HEK293 (cell line): ENCODE measurements at regions not wholly inside any gene's neighbourhood (a gene's known extent, or its start where the extent isn't known, plus 50 kb on each side); places are given as distances from the start of the nearest gene placed in this dataset.

Experiments
- CTCF ChIA-PET: fragments of 350-600 bp; formaldehyde crosslinking; extraction: SDS; loops from one replicate; lab custom pipeline; 2021; ENCODE audit warnings: antibody characterized with exemption; lab: Yijun Ruan, JAX
- POLR2A ChIA-PET: fragments of 300-600 bp; formaldehyde crosslinking; extraction: SDS; loops from one replicate; lab custom pipeline; 2020; ENCODE audit warnings: antibody characterized with exemption, inconsistent platforms; lab: Yijun Ruan, JAX
- H3K27ac ChIP-seq: fragments of 200-500 bp; sonication (Bioruptor generic); 2 replicates; pipeline ENCODE4 v1.5.1; 2014; ENCODE audit warnings: low read depth, low read length, control low read depth, inconsistent platforms; ENCODE audit errors: extremely low read depth
- H3K36me3 ChIP-seq, 2 experiments: fragments of 200-500 bp in 1 of 2; sonication (Bioruptor generic) in 1 of 2; 1 replicate in 1 of 2; 2 replicates in 1 of 2; pipeline ENCODE4 v1.5.1; 2014 to 2017; ENCODE audit warnings: inconsistent platforms in 2 of 2, low read length in 2 of 2; ENCODE audit not compliant: control insufficient read depth in 2 of 2, insufficient read depth in 1 of 2
- H3K4me1 ChIP-seq: fragments of 200-500 bp; sonication (Bioruptor generic); 2 replicates; pipeline ENCODE4 v1.5.1; 2014; ENCODE audit warnings: mild to moderate bottlenecking, low read length, inconsistent platforms; ENCODE audit not compliant: control insufficient read depth, insufficient read depth
- H3K4me3 ChIP-seq: 2 replicates; pipeline ENCODE4 v1.5.1; 2011; ENCODE audit warnings: low read depth, mild to moderate bottlenecking, control low read depth, low read length, moderate library complexity
- H3K9me3 ChIP-seq: fragments of 200-500 bp; sonication (Bioruptor generic); 2 replicates; pipeline ENCODE4 v1.5.1; 2014; ENCODE audit warnings: low read depth, low read length, inconsistent platforms; ENCODE audit not compliant: control insufficient read depth, insufficient read depth
- FEZF1 ChIP-seq: fragments of 450-650 bp; formaldehyde crosslinking; IDR thresholded peaks from 2 replicates; pipeline ENCODE4 v1.5.1; 2016; ENCODE audit warnings: missing biosample characterization, missing genetic modification characterization
- KLF16 ChIP-seq: fragments of 450-650 bp; formaldehyde crosslinking; IDR thresholded peaks from 2 replicates; pipeline ENCODE4 v1.5.1; 2017; ENCODE audit warnings: missing biosample characterization, missing genetic modification characterization
- SCRT2 ChIP-seq: fragments of 450-650 bp; formaldehyde crosslinking; IDR thresholded peaks from 2 replicates; pipeline ENCODE4 v1.5.1; 2016; ENCODE audit warnings: missing biosample characterization, missing genetic modification characterization
- ZFHX2 ChIP-seq: fragments of 450-650 bp; formaldehyde crosslinking; conservative IDR thresholded peaks from 2 replicates; pipeline ENCODE4 v1.5.1; 2016; ENCODE audit warnings: missing biosample characterization, missing genetic modification characterization
- ZNF121 ChIP-seq: fragments of 450-650 bp; formaldehyde crosslinking; IDR thresholded peaks from 2 replicates; pipeline ENCODE4 v1.5.1; 2016; ENCODE audit warnings: missing biosample characterization, missing genetic modification characterization
- ZNF132 ChIP-seq: fragments of 450-650 bp; formaldehyde crosslinking; IDR thresholded peaks from 2 replicates; pipeline ENCODE4 v1.5.1; 2017; ENCODE audit warnings: missing biosample characterization, missing genetic modification characterization, borderline replicate concordance
- ZNF155 ChIP-seq: fragments of 450-650 bp; formaldehyde crosslinking; IDR thresholded peaks from 2 replicates; pipeline ENCODE4 v1.5.1; 2016; ENCODE audit warnings: missing biosample characterization, missing genetic modification characterization
- ZNF184 ChIP-seq: fragments of 450-650 bp; IDR thresholded peaks from 2 replicates; pipeline ENCODE4 v1.5.1; 2018; ENCODE audit warnings: missing biosample characterization, mild to moderate bottlenecking, missing genetic modification characterization
- ZNF274 ChIP-seq, 2 experiments: fragments of 200-500 bp in 1 of 2; fragments of 450-650 bp in 1 of 2; sonication (Bioruptor generic) in 1 of 2; formaldehyde crosslinking in 1 of 2; IDR thresholded peaks; 2 replicates each; pipeline versions ENCODE4 v1.5.1 to v1.6.1; 2014 to 2016; ENCODE audit warnings: borderline replicate concordance in 1 of 2, inconsistent platforms in 1 of 2, low read length in 1 of 2, missing biosample characterization in 1 of 2, missing genetic modification characterization in 1 of 2
- ZNF423 ChIP-seq: fragments of 450-650 bp; formaldehyde crosslinking; IDR thresholded peaks from 2 replicates; pipeline ENCODE4 v1.5.1; 2016; ENCODE audit warnings: missing biosample characterization, missing genetic modification characterization
- ZNF501 ChIP-seq: fragments of 450-650 bp; formaldehyde crosslinking; IDR thresholded peaks from 2 replicates; pipeline ENCODE4 v1.5.1; 2016; ENCODE audit warnings: missing biosample characterization, missing genetic modification characterization
- ZNF560 ChIP-seq: fragments of 450-650 bp; formaldehyde crosslinking; IDR thresholded peaks from 2 replicates; pipeline ENCODE4 v1.5.1; 2017; ENCODE audit warnings: missing biosample characterization, missing genetic modification characterization, borderline replicate concordance
- ZNF660 ChIP-seq: fragments of 450-650 bp; IDR thresholded peaks from 2 replicates; pipeline ENCODE4 v1.5.1; 2018; ENCODE audit warnings: missing biosample characterization, mild to moderate bottlenecking, missing genetic modification characterization
- ZNF664 ChIP-seq: fragments of 450-650 bp; formaldehyde crosslinking; IDR thresholded peaks from 2 replicates; pipeline ENCODE4 v1.5.1; 2016; ENCODE audit warnings: missing biosample characterization, missing genetic modification characterization
- ZNF76 ChIP-seq: fragments of 450-650 bp; formaldehyde crosslinking; IDR thresholded peaks from 2 replicates; pipeline ENCODE4; 2016; ENCODE audit warnings: low read depth, missing biosample characterization, missing genetic modification characterization, borderline replicate concordance
- TF ChIP-seq, protein P1 (sequence below): fragments of 450-650 bp; formaldehyde crosslinking; IDR thresholded peaks from 2 replicates; pipeline ENCODE4 v1.5.1; 2016; ENCODE audit warnings: missing biosample characterization, missing genetic modification characterization
- TF ChIP-seq, protein P2 (sequence below): fragments of 450-650 bp; formaldehyde crosslinking; IDR thresholded peaks from 2 replicates; pipeline ENCODE4 v1.5.1; 2016; ENCODE audit warnings: missing biosample characterization, missing genetic modification characterization
- TF ChIP-seq, protein P3 (sequence below): fragments of 450-650 bp; formaldehyde crosslinking; IDR thresholded peaks from 2 replicates; pipeline ENCODE4 v1.5.1; 2016; ENCODE audit warnings: missing biosample characterization, missing genetic modification characterization
- TF ChIP-seq, protein P4 (sequence below): fragments of 450-650 bp; formaldehyde crosslinking; IDR thresholded peaks from 2 replicates; pipeline ENCODE4 v1.5.1; 2017; ENCODE audit warnings: missing biosample characterization, mild to moderate bottlenecking, missing genetic modification characterization, moderate library complexity
- TF ChIP-seq, protein P5 (sequence below): fragments of 450-650 bp; formaldehyde crosslinking; optimal IDR thresholded peaks from 2 replicates; pipeline ENCODE3; 2016; ENCODE audit warnings: missing biosample characterization, mild to moderate bottlenecking, missing genetic modification characterization

DNA sequence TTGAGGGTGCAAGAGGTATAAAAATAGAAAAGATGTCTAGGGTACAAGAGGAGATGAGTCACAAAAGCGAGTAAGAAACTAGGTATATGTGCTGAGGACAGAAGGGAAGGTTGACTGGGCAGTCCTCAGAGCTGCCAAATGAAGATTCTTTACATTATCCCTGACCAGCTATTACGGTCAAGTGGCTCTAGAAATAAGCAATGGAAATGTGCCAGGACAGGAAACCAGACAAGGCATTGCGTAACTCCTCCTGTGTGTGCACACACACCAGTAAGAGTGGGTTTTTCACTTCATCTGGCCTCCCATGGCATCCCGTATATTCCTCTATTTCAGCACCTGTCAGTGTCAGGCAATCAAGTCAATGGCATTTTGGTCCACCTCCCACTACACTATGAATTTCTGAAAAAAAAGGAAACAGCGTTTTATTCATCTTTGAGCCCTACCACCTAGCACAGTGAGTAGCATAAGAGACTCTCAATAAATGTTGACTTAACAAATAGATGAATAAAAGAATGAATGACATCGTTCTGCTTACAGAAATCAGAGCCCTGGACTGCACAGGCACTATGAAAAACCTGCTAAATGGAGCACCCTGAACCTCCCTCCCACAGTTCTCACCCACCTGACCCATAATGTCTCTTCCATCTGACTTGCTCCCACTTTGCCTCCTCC, 62.6 kb upstream of the KLF3 start (continued):
- peak; percentile 31; the same call in 1 of the 2 replicates for TF ChIP-seq ZNF501 (tag by site-specific recombination)
- no peak for TF ChIP-seq KLF16
- TF ChIP-seq ZNF184 (tag by site-specific recombination) = peak; percentile 21; the same call in 1 of the 2 replicates
- TF ChIP-seq, protein P1, sequence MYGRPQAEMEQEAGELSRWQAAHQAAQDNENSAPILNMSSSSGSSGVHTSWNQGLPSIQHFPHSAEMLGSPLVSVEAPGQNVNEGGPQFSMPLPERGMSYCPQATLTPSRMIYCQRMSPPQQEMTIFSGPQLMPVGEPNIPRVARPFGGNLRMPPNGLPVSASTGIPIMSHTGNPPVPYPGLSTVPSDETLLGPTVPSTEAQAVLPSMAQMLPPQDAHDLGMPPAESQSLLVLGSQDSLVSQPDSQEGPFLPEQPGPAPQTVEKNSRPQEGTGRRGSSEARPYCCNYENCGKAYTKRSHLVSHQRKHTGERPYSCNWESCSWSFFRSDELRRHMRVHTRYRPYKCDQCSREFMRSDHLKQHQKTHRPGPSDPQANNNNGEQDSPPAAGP (tag by site-specific recombination) = no peak
- TF ChIP-seq ZNF560 (tag by site-specific recombination) = no peak
- TF ChIP-seq, protein P2, sequence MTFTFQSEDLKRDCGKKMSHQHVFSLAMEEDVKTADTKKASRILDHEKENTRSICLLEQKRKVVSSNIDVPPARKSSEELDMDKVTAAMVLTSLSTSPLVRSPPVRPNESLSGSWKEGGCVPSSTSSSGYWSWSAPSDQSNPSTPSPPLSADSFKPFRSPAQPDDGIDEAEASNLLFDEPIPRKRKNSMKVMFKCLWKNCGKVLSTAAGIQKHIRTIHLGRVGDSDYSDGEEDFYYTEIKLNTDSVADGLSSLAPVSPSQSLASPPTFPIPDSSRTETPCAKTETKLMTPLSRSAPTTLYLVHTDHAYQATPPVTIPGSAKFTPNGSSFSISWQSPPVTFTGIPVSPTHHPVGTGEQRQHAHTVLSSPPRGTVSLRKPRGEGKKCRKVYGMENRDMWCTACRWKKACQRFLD = no peak
- no peak for TF ChIP-seq ZNF132
- no peak for TF ChIP-seq ZNF121 (tag by site-specific recombination)
- TF ChIP-seq, protein P3, sequence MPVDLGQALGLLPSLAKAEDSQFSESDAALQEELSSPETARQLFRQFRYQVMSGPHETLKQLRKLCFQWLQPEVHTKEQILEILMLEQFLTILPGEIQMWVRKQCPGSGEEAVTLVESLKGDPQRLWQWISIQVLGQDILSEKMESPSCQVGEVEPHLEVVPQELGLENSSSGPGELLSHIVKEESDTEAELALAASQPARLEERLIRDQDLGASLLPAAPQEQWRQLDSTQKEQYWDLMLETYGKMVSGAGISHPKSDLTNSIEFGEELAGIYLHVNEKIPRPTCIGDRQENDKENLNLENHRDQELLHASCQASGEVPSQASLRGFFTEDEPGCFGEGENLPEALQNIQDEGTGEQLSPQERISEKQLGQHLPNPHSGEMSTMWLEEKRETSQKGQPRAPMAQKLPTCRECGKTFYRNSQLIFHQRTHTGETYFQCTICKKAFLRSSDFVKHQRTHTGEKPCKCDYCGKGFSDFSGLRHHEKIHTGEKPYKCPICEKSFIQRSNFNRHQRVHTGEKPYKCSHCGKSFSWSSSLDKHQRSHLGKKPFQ (tag by site-specific recombination) = 0 out of 2 replicates have a peak, but pooled peaks have one; percentile 41
- TF ChIP-seq, protein P4, sequence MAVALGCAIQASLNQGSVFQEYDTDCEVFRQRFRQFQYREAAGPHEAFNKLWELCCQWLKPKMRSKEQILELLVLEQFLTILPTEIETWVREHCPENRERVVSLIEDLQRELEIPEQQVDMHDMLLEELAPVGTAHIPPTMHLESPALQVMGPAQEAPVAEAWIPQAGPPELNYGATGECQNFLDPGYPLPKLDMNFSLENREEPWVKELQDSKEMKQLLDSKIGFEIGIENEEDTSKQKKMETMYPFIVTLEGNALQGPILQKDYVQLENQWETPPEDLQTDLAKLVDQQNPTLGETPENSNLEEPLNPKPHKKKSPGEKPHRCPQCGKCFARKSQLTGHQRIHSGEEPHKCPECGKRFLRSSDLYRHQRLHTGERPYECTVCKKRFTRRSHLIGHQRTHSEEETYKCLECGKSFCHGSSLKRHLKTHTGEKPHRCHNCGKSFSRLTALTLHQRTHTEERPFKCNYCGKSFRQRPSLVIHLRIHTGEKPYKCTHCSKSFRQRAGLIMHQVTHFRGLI (tag by site-specific recombination) = peak; percentile 38; the same call in 1 of the 2 replicates

DNA sequence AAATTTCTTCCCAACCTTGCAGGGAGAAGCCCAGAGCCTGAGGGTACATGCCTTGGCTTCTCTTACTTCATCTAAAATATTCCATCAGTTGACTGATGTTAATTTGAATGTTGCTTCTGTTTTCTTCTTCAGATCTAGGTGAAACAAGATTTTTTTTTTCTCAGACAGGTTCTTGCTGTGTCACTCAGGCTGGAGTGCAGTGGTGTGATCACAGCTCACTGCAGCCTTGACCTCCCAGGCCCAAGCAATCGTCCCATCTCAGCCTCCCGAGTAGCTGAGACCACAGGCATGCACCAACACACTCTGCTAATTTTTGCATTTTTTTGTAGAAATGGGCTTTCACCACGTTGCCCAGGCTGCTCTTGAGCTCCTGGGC, 62.1 kb upstream of the KLF3 start:
- POLR2A ChIA-PET = no interaction called here
- Histone ChIP-seq H3K27ac (no peak overlapping the region), H3K4me3 (no peak overlapping the region), H3K36me3 (no peaks in the 10 kb centered on the region), H3K9me3 (no peaks in the 10 kb centered on the region), H3K4me1 (no peaks in the 10 kb centered on the region)
- CTCF ChIA-PET = no interaction called here
- TF ChIP-seq ZNF423 (tag by site-specific recombination) (no peak), ZFHX2 (tag by site-specific recombination) (no peak), ZNF76 (tag by site-specific recombination) (no peak), ZNF664 (tag by site-specific recombination) (no peak), ZNF660 (tag by site-specific recombination) (no peak), FEZF1 (no peak), ZNF274 (IDR thresholded peaks at IDR 0.05; ENCODE audit: low read length) (no peak), ZNF274 (tag by site-specific recombination; IDR thresholded peaks at IDR 0.05; ENCODE audit: borderline replicate concordance) (no peak), ZNF155 (tag by site-specific recombination) (no peak), SCRT2 (no peak), ZNF121 (tag by site-specific recombination) (no peak)
- TF ChIP-seq, protein P5, sequence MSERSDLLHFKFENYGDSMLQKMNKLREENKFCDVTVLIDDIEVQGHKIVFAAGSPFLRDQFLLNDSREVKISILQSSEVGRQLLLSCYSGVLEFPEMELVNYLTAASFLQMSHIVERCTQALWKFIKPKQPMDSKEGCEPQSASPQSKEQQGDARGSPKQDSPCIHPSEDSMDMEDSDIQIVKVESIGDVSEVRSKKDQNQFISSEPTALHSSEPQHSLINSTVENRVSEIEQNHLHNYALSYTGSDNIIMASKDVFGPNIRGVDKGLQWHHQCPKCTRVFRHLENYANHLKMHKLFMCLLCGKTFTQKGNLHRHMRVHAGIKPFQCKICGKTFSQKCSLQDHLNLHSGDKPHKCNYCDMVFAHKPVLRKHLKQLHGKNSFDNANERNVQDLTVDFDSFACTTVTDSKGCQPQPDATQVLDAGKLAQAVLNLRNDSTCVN (tag by site-specific recombination) = no peak
